Suprapubic skin (tissue), 4 donors: ENCODE measurements at regions not wholly inside any gene's neighbourhood (a gene's known extent, or its start where the extent isn't known, plus 50 kb on each side); places are given as distances from the start of the nearest gene placed in this dataset.

Experiments
- DNase-seq, 2 donors: peaks; one replicate each; pipeline ENCODE4 v3.0.0-alpha.2; 2019; ENCODE audit warnings: low spot score in 2 of 2
- H3K27ac ChIP-seq: fragments of 200-600 bp; sonication (generic); one replicate; pipeline ENCODE4 v1.5.1; 2019
- H3K27me3 ChIP-seq: fragments of 200-600 bp; sonication (generic); one replicate; pipeline ENCODE4 v1.5.1; 2019
- H3K36me3 ChIP-seq: fragments of 200-600 bp; sonication (generic); one replicate; pipeline ENCODE4 v1.5.1; 2019
- H3K4me1 ChIP-seq: fragments of 200-600 bp; sonication (generic); one replicate; pipeline ENCODE4 v1.5.1; 2019
- H3K4me3 ChIP-seq: fragments of 200-600 bp; sonication (generic); one replicate; pipeline ENCODE4 v1.5.1; 2019; ENCODE audit warnings: mild to moderate bottlenecking
- H3K9me3 ChIP-seq: fragments of 200-600 bp; sonication (generic); one replicate; pipeline ENCODE4 v1.5.1; 2019
- CTCF ChIP-seq, 2 donors: fragments of 200-600 bp in 1 of 2; fragments of 450-650 bp in 1 of 2; sonication (generic) in 1 of 2; IDR thresholded peaks; one replicate each; pipeline ENCODE4 v1.5.1; 2016 to 2019; ENCODE audit warnings: antibody characterized with exemption in 2 of 2, mild to moderate bottlenecking in 1 of 2, moderate library complexity in 1 of 2
- EP300 ChIP-seq: sonication (generic); formaldehyde crosslinking; IDR thresholded peaks from one replicate; pipeline ENCODE4 v1.6.1; 2017; ENCODE audit warnings: antibody characterized with exemption
- POLR2A ChIP-seq, 2 donors: fragments of 450-650 bp; IDR thresholded peaks; one replicate each; pipeline ENCODE4 v1.6.1; 2017; ENCODE audit warnings: antibody characterized with exemption in 2 of 2, mild to moderate bottlenecking in 2 of 2, moderate library complexity in 2 of 2
- POLR2AphosphoS5 ChIP-seq, 3 donors: sonication (generic); formaldehyde crosslinking; IDR thresholded peaks; one replicate each; pipeline ENCODE4 v1.6.1; 2017; ENCODE audit warnings: antibody characterized with exemption in 3 of 3
- WGBS: methylation state at CpG from one replicate; pipeline ENCODE4 v1.1.5; 2018; 5-methylcytosine and 5-hydroxymethylcytosine counted together

DNA sequence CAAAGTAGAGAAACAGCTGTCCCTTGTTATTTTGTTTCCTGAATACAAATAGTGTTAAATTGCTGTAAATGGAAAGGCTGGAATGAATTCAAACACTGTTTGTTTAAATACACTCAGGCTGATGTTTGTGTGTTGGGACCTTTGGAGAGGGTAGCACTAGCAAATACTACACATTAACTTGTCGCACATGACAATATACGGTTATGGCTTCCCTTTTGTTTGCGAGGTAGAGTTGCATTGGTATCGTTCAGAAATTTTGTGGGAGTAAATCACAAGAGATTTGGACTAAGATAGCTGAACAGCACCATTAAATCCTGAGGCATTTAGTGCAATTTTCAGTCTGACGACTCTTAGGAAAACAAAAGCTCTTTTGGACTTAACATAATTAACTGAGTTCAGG lies 213.0 kb upstream of the ROBO2 start:
- Histone ChIP-seq H3K9me3 (no peaks in the 10 kb centered on the region), H3K27ac (no peak overlapping the region), H3K36me3 (no peaks in the 10 kb centered on the region), H3K27me3 (no peaks in the 10 kb centered on the region), H3K4me3 (no peak overlapping the region), H3K4me1 (no peaks in the 10 kb centered on the region)
- no peak for TF ChIP-seq POLR2AphosphoS5 (IDR thresholded peaks at IDR 0.05)
- TF ChIP-seq POLR2A (IDR thresholded peaks at IDR 0.05) = no peak
- TF ChIP-seq CTCF (IDR thresholded peaks at IDR 0.05) = no peak
- no peak for TF ChIP-seq EP300
- 34% methylated on average over 5 of the region's 5 CpGs for WGBS
- no peak for DNase-seq

DNA sequence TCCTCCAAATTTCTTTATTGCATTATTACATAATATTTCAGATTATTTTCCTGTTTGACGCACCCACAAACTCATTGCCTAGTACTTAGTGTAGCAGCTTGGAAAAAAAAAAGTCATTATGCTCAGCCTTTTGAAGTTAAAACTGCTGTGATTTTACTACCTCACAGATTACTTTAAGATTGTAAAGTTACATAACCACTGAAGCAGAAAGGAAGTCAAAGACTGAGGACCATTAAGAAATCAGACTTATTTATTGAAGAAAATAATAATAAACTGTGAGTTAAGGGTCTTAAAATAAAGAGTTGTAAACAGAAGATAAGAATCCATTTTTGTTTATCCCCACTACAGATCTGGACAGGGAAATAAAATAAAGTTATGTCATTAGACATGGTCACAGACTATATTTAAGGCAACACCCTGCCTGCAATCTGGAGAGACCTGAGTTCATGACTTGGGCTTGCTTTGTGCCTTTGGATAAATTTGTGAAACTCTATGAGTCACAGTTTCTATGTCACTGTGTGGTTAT lies 212.1 kb upstream of the ROBO2 start:
- 21% methylated on average over 1 of the region's 1 CpG for WGBS

GRCh38 chr3:76834657-76835056 lies 205.2 kb upstream of the ROBO2 start:
- Histone ChIP-seq H3K36me3 (no peaks in the 10 kb centered on the region), H3K4me1 (no peaks in the 10 kb centered on the region), H3K27ac (no peak overlapping the region), H3K9me3 (peaks cover 3% of the 10 kb centered on the region), H3K4me3 (no peak overlapping the region), H3K27me3 (no peaks in the 10 kb centered on the region)
- TF ChIP-seq CTCF (IDR thresholded peaks at IDR 0.05) = no peak
- TF ChIP-seq POLR2AphosphoS5 (IDR thresholded peaks at IDR 0.05) = no peak
- no peak for TF ChIP-seq EP300
- no peak for DNase-seq
- WGBS = 77% methylated on average over 3 of the region's 3 CpGs

More for the DNA sequence above, 212.1 kb upstream of the ROBO2 start:
- no peak overlapping the region for H3K27ac ChIP-seq
- H3K9me3 ChIP-seq = no peaks in the 10 kb centered on the region
- no peaks in the 10 kb centered on the region for H3K27me3 ChIP-seq
- H3K4me1 ChIP-seq = no peaks in the 10 kb centered on the region
- no peak for DNase-seq
- H3K4me3 ChIP-seq = no peak overlapping the region
- TF ChIP-seq EP300 = no peak
- TF ChIP-seq CTCF (IDR thresholded peaks at IDR 0.05) = no peak
- H3K36me3 ChIP-seq = no peaks in the 10 kb centered on the region

- no peak overlapping the region for H3K27ac ChIP-seq
- H3K27me3 ChIP-seq = no peaks in the 10 kb centered on the region
- no peaks in the 10 kb centered on the region for H3K4me1 ChIP-seq
- DNase-seq = no peak
- WGBS = 70% methylated on average over 4 of the region's 4 CpGs
- peaks cover 4% of the 10 kb centered on the region for H3K9me3 ChIP-seq
- TF ChIP-seq CTCF (IDR thresholded peaks at IDR 0.05) (no peak), POLR2AphosphoS5 (IDR thresholded peaks at IDR 0.05) (no peak)
- H3K36me3 ChIP-seq = no peaks in the 10 kb centered on the region
- no peak overlapping the region for H3K4me3 ChIP-seq
These were observed 198.2 kb upstream of the ROBO2 start for GRCh38 chr3:76841747-76842146.

GRCh38 chr3:76842216-76842615 lies 197.7 kb upstream of the ROBO2 start:
- no peak for DNase-seq
- Histone ChIP-seq H3K4me1 (no peaks in the 10 kb centered on the region), H3K27me3 (no peaks in the 10 kb centered on the region), H3K27ac (no peak overlapping the region), H3K4me3 (no peak overlapping the region), H3K9me3 (peaks cover 4% of the 10 kb centered on the region), H3K36me3 (no peaks in the 10 kb centered on the region)
- WGBS = 64% methylated on average over 1 of the region's 1 CpG
- TF ChIP-seq POLR2A (IDR thresholded peaks at IDR 0.05) (no peak), CTCF (IDR thresholded peaks at IDR 0.05) (no peak), POLR2AphosphoS5 (IDR thresholded peaks at IDR 0.05) (no peak), EP300 (no peak)
